Lower lobe of right lung (tissue), 2 donors: ENCODE measurements at regions not wholly inside any gene's neighbourhood (a gene's known extent, or its start where the extent isn't known, plus 50 kb on each side); places are given as distances from the start of the nearest gene placed in this dataset.
"Not testable (repeated sequence)": the region's sequence is repeated elsewhere in the genome, so short reads cannot be mapped to it uniquely, and the experiment has no call there.

Experiments used
- ATAC-seq, 2 donors: fragments of 200-7000 bp; cut with Tn5 transposase; one replicate each; pipeline ENCODE4 v1.9.1; 2020 to 2022; ENCODE audit warnings: mild to moderate bottlenecking in 2 of 2, moderate library complexity in 2 of 2
- DNase-seq: peaks from one replicate; pipeline ENCODE4 v3.0.0-alpha.2; 2020
- H3K27ac ChIP-seq: fragments of 200-600 bp; one replicate; pipeline ENCODE4 v1.8.0; 2022
- H3K27me3 ChIP-seq: fragments of 200-600 bp; one replicate; pipeline ENCODE4 v1.8.0; 2022; ENCODE audit warnings: low read depth
- H3K36me3 ChIP-seq: fragments of 200-600 bp; one replicate; pipeline ENCODE4 v1.8.0; 2022; ENCODE audit warnings: mild to moderate bottlenecking
- H3K4me1 ChIP-seq: fragments of 200-600 bp; one replicate; pipeline ENCODE4 v1.8.0; 2022
- H3K4me3 ChIP-seq: fragments of 200-600 bp; one replicate; pipeline ENCODE4 v1.8.0; 2022; ENCODE audit warnings: mild to moderate bottlenecking
- H3K9me3 ChIP-seq: fragments of 200-600 bp; one replicate; pipeline ENCODE4 v1.8.0; 2022
- intact Hi-C: fragments of 100-400 bp; cut with DNase I; formaldehyde crosslinking; loops from one replicate; pipeline ENCODE4 v1.11.0; 2022
- TF ChIP-seq, protein P1 (sequence below): fragments of 200-600 bp; IDR thresholded peaks from one replicate; pipeline ENCODE4 v1.8.0; 2022; ENCODE audit warnings: antibody characterized with exemption, mild to moderate bottlenecking
- donor health status: DM: no; HTN: yes; CAD: no; lungs with severe emphysema.

DNA sequence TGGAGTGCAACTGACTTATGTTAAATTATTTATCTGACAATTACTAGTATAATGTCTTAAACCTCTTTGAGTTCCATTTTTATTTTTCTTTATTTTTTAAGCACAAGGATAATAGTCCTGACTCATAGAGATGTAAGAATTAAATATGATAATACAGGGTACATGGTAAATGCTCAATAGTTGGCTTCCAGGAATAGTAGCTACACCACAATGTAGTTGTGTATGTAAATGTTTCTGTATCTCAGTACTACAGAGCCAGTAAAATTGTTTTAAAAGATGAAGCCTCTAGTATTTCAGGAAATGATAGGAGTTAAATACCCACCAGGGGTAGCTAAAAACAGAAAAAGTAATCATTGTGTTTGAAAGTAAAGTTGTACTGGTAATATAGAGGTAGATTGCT lies 487.4 kb upstream of the IRAK1BP1 start:
- TF ChIP-seq, protein P1, sequence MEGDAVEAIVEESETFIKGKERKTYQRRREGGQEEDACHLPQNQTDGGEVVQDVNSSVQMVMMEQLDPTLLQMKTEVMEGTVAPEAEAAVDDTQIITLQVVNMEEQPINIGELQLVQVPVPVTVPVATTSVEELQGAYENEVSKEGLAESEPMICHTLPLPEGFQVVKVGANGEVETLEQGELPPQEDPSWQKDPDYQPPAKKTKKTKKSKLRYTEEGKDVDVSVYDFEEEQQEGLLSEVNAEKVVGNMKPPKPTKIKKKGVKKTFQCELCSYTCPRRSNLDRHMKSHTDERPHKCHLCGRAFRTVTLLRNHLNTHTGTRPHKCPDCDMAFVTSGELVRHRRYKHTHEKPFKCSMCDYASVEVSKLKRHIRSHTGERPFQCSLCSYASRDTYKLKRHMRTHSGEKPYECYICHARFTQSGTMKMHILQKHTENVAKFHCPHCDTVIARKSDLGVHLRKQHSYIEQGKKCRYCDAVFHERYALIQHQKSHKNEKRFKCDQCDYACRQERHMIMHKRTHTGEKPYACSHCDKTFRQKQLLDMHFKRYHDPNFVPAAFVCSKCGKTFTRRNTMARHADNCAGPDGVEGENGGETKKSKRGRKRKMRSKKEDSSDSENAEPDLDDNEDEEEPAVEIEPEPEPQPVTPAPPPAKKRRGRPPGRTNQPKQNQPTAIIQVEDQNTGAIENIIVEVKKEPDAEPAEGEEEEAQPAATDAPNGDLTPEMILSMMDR, result no peak
- H3K36me3 ChIP-seq, result no peaks in the 10 kb centered on the region
- ATAC-seq (no peak), DNase-seq (no peak)
- H3K4me1 ChIP-seq, result no peaks in the 10 kb centered on the region
- no peak overlapping the region for H3K4me3 ChIP-seq
- no peaks in the 10 kb centered on the region for H3K27me3 ChIP-seq
- no peak overlapping the region for H3K27ac ChIP-seq
- H3K9me3 ChIP-seq, result no peaks in the 10 kb centered on the region
- intact Hi-C loops, result no loop called here

DNA sequence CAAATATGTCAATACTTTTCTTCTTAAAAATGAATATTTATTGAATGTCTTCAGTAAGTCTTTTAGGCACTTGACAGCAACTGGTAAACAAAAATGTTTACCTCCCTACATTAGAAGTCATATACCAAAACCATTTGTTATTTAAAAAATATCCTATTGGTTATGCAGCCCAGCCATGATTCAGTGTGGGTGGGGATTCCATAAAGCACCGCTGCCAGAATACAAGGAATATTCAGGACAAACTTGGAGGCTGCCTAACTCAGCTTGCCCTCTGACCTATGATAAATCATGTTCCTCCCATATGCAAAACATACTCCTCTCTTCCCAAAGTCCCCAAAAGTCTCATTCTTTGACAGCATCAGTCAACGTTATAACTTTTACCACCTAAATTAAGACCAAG lies 486.8 kb upstream of the IRAK1BP1 start:
- Histone ChIP-seq H3K27me3 (no peaks in the 10 kb centered on the region), H3K4me3 (no peak overlapping the region), H3K4me1 (no peaks in the 10 kb centered on the region), H3K9me3 (no peaks in the 10 kb centered on the region), H3K27ac (no peak overlapping the region), H3K36me3 (no peaks in the 10 kb centered on the region)
- no peak for DNase-seq
- intact Hi-C loops, result no loop called here
- TF ChIP-seq, protein P1, result no peak
- ATAC-seq, result no peak

DNA sequence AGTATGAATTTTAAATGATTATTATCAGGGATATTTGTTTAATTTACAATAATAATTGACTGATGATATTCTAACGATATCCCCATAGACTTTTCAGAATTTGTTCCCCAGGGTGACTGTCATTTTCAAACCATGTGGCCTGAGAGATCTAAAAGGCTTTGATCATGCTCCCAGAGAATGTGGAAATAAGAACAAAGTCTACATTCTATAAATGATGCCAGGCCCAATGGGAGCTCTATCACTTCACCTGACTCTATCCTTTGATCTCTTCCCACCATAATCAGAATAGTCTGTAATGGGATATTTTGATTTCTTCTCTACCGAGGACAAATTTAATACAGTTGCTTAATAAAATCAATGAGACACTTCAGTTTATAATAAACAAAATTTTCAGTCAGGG lies 483.4 kb upstream of the IRAK1BP1 start:
- intact Hi-C loops, result no loop called here

DNA sequence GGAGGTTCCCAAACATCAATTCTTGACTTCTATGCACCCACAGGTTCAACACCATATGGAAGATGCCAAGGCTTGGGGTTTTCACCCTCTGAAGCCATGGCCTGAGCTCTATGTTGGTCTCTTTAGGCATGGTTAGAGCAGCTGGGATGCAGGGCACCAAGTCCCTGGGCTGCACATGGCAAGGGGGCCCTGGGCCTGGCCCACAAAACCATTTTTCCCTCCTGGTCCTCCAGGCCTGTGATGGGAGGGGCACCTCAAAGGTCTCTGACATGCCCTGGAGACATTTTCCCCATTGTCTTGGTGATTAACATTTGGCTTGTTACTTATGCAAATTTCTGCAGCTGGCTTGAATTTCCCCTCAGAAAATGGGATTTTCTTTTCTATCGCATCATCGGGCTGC lies 480.5 kb upstream of the IRAK1BP1 start:
- peaks cover 18% of the 10 kb centered on the region for H3K9me3 ChIP-seq
- DNase-seq, H3K4me1 ChIP-seq, intact Hi-C loops, H3K27me3 ChIP-seq, H3K4me3 ChIP-seq, H3K27ac ChIP-seq, ATAC-seq, H3K36me3 ChIP-seq: not testable (repeated sequence)

More for the DNA sequence above, 483.4 kb upstream of the IRAK1BP1 start:
- TF ChIP-seq, protein P1, result no peak
- Histone ChIP-seq H3K36me3 (no peaks in the 10 kb centered on the region), H3K27ac (no peak overlapping the region), H3K9me3 (peaks cover 17% of the 10 kb centered on the region), H3K4me3 (no peak overlapping the region), H3K27me3 (no peaks in the 10 kb centered on the region), H3K4me1 (no peaks in the 10 kb centered on the region)
- ATAC-seq, result no peak
- no peak for DNase-seq

DNA sequence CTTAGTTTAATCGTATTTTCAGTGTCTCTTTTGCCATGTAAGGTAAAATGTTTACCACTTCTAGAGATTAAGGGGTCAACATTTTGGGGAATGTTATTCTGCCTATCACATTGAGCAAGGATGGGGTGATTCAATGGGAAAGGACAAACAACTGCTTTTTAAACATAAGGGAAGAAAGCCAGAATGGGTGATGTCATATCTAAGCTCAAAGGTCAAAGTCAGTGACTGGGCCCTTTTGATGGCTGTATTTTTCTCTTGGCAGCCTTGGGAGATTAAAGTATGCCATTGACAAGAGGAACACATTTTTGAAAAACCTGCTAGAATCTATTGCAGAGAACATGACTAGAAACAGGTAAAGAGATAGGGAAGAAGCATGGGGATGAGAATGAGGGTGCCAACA lies 477.3 kb upstream of the IRAK1BP1 start:
- DNase-seq (no peak), ATAC-seq (no peak)
- peaks cover 18% of the 10 kb centered on the region for H3K9me3 ChIP-seq
- no peaks in the 10 kb centered on the region for H3K27me3 ChIP-seq
- H3K27ac ChIP-seq, result no peak overlapping the region
- no peaks in the 10 kb centered on the region for H3K4me1 ChIP-seq
- H3K36me3 ChIP-seq, result no peaks in the 10 kb centered on the region
- TF ChIP-seq, protein P1, result no peak
- intact Hi-C loops, result no loop called here
- no peak overlapping the region for H3K4me3 ChIP-seq

DNA sequence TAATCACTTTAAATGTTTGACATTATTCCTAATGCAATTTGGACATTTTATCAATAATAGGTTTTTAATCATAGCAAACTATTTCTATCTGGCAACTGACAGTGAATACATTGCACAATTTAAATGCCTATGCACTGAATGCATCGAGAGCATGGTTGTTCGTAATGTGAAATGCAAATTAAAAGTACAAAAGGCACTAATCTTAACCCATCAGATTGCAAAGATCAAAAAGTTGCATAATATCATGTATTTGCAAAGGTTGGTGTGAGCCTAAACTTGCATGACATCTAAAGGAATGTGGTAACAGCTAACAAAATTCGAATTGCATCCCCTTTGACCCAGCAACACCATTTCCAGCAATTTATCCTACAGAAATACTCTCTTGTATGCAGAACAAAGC lies 469.9 kb upstream of the IRAK1BP1 start:
- no peaks in the 10 kb centered on the region for H3K27me3 ChIP-seq
- DNase-seq (no peak), ATAC-seq (no peak)
- H3K9me3 ChIP-seq, result no peaks in the 10 kb centered on the region
- intact Hi-C loops, result no loop called here
- no peaks in the 10 kb centered on the region for H3K36me3 ChIP-seq
- H3K27ac ChIP-seq, result no peak overlapping the region
- TF ChIP-seq, protein P1, result no peak
- no peak overlapping the region for H3K4me3 ChIP-seq
- H3K4me1 ChIP-seq, result no peaks in the 10 kb centered on the region
